Posterior vena cava (tissue), 2 donors: ENCODE measurements at regions not wholly inside any gene's neighbourhood (a gene's known extent, or its start where the extent isn't known, plus 50 kb on each side); places are given as distances from the start of the nearest gene placed in this dataset.
"Not testable (repeated sequence)": the region's sequence is repeated elsewhere in the genome, so short reads cannot be mapped to it uniquely, and the experiment has no call there.

Experiments used
- DNase-seq: peaks from one replicate; pipeline ENCODE4 v3.0.0-alpha.2; 2020; ENCODE audit warnings: low spot score
- intact Hi-C, 2 donors: fragments of 100-400 bp; cut with DNase I; formaldehyde crosslinking; loops; one replicate each; pipeline versions ENCODE4 v1.14.1 to v1.14.2; 2022 to 2023
- donor health status: DM: yes; HTN: yes; CAD: no.
- donor health status: DM: yes; HTN: yes; CAD: no.

DNA sequence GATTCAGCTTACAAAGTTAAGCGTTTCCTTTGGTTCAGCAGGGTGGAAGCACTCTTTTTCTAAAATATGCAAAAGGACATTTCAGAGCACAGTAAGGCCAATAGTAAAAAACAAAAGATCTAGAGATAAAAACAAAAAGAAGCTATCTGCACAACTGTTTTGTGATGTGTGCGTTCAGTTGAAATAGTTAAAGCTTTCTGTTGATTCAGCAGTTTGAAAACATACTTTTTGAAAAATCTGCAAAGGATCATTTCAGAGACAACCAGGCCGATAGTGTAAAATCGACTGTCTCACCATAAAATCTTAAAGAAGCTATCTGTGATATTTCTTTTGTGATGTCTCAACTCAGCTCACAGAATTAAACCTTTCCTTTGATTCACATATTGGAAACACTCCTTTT, 300.0 kb upstream of the ALG10B start:
- intact Hi-C loops = no loop called here
- DNase-seq = no peak

DNA sequence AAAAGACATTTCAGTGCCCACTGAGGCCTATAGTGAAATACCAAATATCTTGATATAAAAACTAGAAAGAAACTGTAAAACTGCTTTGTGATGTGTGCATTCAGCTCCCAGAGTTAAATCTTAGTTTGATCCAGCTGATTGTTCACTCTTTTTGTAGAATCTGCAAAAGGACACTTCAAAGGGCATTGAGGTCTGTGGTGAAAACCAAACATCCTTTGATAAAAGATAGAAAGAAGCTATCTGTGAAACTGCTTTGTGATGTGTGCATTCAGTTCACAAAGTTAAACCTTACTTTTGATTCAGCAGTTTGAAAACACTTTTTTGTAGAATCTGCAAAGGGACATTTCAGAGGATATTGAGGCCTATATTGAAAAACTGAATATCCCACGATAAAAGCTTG, 290.7 kb upstream of the ALG10B start:
- no peak for DNase-seq
- intact Hi-C loops = no loop called here

DNA sequence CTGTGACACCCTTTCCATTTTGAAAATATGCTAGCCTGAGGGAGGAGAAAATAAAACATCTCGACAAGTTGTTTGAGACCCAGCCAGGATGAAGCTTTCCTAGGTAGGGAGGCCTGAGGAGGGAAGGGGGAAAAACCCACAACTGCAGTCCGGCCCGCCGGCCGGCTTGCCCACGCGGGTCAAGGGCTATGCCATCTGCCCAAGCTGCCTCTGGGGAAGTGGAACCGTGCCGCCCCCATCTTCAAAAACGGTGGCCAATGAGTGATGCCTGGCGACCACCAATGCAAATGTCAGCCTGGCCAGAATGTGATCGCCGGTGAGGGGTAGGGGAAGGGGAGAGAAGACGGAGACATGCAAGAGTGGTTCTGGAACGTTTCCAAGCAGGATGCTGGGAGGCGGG, 263.5 kb upstream of the ALG10B start:
- intact Hi-C loops = no loop called here
- peak; percentile 66 for DNase-seq

DNA sequence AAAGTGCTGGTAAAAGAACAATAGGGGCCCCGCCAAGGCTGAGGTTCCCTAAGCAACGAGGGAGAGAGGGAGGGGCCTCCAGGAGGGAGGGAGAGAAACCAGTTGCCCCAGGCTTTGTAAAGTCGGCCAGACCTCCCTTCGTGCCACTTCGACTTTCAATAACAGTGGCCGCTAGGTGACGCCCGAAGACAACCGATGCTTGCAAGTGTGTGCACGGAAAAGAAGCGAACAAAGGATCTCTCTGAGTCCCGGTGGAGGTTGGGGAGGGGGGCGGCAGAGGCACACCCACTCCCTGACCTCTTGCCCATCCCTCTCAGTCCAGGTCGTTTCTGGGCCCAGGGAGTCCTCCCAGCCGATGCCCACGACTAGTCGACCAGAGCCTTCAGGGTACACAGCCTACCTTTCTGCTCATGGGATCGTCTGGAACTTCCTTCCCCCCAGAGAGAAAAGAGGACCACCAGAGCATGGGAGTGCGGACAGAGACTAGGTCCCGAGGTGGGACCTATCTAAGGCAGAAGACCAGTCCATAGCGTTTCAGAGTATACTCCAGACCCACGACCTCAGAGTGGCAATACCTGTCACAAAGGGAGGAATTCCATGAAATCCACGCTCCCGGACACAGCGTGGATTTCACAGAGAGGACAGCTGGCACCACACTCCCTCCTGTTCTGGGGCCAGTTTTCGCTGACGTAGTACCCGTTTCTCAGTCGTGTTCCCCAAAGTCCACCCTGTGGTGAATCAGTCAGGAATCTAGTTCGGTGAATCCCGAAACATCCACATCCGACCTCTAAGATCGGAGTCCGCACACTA, 262.7 kb upstream of the ALG10B start:
- intact Hi-C loops = no loop called here
- DNase-seq = no peak

DNA sequence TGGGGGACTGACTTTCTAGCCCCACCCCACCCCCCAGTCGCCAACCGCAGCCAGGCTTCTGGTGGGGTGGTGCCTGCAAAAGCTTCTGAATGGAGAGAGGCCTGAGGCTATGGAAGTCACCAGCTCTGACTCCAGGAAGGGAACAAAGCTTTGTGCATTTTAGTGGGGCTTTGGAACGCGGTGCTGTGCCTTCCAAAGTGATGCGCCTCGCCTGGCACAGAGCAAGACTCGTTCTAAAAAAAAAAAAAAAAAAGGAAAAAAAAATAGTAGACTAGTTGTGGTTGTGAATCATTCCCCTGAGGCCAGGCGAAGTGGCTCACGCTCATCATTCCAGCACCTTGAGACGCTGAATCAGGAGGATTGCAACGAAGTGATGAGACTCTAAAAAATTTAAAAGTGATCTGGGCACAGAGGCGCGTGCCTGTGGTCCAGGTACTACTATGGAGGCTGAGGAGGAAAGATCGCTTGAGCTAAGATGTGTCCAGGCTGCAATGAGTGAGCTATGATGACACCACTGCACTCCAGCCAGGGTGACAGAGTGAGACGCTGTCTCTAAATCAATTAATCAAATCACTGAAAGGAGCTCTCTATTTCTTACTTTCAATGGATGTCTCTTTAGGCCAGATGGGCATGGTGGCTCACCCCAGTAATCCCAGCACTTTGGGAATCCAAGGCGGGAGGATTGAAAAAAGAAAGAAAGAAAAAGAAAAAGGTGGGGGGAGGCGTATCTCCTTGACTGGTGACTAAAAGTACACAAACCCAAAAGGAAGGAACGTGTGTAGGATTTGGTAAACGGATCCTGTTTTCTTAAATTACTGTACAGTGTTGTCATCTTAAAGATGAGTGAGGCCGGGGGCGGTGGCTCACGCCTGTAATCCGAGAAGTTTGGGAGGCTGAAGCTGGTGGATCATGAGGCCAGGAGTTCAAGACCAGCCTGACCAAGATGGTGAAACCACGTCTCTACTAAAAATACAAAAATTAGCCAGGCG, 259.6 kb upstream of the ALG10B start:
- no peak for DNase-seq
- intact Hi-C loops = no loop called here

DNA sequence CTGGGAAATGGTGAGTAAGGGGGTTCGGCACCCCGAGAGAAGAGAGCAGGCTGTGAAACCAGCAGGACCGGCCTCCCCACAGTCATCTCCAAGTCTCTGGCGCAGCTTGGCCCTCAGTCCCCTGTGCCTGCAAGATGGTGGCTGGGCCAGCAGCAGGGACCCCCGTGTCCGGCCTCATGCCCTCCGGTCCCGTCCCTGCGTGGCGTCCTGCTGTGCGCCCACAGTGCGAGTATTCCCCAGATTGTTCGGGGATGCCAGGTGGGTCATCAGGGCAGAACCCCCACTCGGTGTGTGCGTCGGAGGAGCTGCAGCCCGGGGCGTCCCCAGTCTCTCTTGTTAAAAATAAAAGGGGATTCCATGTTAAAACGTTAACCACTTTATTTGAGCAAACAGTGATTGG, 216.9 kb upstream of the ALG10B start:
- intact Hi-C loops = no loop called here
- DNase-seq = no peak

DNA sequence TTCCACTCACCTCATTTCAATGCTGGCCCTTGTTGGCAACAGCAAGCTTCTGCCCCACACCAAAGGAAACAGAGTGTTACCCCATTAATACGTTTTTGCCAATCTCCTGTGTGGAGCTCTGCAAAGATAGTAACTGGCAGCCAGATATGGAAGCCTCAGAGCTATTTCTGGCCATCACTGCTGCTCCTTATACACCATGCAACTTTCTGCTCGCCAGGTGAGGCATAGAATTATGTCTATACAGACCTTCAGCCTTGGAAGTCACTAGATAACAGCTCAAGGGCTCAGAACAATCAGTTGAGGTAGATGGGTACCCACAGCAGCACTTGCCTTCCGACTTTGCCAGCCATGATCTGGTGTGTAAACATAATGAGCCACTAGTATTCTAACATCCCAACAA, 214.8 kb upstream of the ALG10B start:
- intact Hi-C loops = no loop called here
- no peak for DNase-seq

DNA sequence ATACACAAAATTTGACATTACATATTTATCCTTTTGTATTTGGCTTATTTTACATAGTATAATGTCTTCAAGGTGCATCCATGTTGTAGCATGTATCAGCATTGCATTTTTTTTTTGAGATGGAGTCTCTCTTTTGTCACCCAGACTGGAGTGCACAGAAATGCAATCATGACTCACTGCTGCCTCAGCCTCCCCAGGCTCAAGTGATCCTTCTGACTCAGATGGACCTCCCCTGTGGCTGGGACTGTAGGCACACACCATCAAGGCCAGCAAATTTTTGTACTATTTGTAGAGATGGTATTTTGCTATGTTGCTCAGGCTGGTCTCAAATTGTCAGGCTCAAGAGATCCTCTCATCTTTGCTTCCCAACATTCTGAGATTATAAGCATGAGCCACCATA, 214.4 kb upstream of the ALG10B start:
- DNase-seq = no peak
- intact Hi-C loops = no loop called here

DNA sequence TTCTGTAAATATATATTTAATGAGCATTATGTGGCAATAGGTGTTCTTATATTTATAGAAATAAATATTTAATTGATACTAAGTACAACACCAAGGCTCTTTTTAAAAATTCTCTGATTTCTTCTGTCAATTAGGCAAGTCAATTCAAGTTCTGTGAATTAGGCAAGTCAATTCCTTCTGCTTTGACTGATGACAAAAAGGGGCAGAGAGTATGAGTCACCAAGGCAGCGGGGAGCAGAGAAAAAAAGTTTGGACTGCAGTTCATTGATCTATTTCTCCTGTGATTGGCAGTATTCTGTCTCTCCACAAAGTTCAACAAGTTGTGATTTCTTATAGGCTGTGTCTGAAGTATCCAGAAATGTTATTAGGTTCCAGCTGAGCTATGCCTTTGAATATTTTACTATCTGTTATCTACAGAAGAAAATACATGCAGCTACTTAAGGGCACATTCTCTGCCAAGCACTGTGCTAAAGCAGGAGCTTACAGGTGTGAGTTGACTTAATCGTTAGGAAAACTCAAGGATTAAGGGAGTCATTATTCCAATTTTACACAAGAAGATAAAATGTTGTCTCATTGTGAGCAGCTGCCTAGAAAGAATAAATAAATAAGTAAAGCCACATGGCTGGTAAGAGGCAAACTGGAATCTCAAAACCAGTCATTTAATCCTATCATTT, 206.4 kb upstream of the ALG10B start:
- no peak for DNase-seq
- intact Hi-C loops = no loop called here

DNA sequence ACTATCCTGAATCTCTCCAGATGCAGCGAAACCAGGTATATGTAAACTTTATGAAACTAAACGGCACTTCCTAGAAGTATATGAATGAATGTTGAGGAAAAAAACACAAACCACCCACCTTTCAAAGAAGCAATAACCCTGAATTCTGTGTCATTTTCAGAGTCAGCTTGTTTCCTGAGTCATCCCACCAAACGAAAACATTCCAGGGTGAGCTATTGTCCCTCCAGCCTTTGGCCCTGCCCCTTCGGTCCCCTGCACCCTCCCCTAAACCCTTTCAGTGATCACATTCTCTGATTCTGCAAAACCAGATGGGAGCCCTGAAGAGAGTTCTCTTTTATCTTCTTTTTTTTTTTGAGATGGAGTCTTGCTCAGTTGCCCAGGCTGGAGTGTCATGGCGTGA, 202.6 kb upstream of the ALG10B start:
- DNase-seq = no peak
- intact Hi-C loops = no loop called here

DNA sequence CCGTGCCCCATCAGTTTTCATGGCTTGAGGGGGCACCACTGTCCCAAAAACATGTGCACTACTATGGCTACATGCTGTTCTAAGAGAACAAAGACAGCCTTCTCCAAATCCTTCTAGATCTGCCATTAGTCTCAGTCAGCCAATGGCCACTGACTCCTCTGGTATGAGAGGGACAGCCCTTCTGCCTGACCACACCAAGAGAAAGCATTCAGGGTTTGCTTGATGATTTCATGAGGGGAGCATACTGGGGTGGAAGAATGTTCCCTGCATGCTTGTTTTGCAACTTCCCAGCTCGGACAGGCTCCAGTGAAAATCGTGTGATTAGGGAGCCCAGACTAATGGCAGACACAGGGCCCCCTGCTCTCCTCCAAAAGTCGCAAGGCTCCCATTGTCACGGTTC, 199.6 kb upstream of the ALG10B start:
- no peak for DNase-seq
- intact Hi-C loops = no loop called here

DNA sequence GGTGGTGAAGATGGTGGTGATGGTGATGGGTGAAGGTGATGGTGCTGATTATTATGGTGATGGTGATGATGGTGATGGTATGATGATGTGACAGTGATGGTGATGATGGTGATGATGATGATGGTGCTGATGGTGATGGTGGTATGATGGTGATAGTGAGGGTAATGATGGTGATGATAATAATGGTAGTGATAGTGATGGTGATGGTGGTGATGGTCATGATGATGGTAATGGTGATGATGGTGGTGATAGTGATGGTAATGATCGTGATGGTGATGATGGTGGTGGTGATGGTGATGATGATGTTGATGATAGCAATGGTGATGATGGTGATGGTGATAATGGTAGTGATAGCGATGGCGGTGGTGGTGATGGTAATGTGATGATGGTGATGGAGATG, 197.9 kb upstream of the ALG10B start:
- DNase-seq = no peak
- intact Hi-C loops = no loop called here

DNA sequence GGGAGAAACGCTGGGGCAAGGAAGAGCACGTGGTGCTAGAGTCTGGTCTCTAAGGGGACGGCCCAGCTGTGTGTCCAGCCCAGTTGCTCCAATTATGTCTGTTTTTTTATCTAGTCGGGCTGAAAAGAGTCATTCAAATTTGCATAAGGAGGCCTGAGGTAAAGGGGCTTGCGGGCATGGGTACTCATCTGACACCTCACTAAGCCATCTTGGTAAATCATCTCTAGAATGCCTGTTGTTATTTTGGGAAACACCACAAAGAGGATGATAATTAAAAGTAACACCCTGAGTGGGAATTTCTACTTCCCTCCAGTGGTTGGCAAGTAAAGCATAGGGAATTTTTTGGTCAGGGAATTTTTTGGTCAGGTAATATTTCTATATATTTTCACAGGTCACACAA, 196.1 kb upstream of the ALG10B start:
- intact Hi-C loops = no loop called here
- DNase-seq = no peak

DNA sequence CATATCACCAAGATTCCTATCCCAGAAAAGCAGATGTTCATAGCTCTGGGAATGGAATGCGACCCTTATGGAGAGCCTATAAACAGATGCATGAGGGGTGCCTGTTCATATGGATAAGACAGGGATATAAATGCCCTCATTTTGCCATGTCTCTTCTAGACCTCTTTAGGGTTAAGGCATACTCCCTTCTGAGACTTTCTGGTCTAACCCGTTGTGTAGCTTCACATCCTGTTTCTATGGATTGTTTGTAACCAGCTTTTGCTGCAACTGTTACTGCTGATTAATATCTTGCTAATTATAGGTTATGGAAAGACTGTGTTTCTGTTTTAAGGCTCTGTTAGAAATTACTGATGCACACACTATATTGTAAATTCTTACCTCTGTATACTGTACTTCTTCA, 193.5 kb upstream of the ALG10B start:
- DNase-seq = not testable (repeated sequence)

DNA sequence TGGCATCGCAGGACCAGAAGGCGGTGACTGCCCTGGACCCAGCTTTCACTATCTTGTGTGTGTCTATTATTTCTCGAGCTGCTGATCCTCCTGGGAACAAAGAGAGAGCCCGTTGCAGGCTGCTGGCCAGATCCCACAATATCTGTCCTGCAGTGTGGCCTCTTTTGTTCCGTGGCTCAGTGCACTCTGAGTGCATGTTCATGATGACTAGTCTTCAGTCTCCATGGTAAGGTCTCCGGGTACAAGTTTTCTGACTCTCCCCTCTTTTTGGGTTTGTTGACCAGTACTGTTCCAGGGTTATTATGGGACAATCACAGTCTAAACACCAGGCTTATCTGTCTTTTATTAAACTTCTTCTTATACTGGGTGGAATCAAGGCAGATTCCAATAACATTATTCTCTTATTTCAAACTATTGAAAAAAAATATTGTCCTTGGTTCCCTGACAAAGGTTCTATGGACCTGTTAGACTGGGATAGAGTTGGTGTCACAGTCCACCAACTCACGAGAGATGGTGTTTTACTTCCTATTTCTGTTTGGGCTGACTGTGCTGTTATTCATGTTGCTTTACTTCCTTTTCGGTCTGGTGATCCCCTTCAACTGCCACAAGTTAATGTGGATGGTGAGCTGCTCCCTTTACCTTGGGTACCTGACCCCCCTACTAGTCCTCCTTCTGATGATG, 192.9 kb upstream of the ALG10B start:
- intact Hi-C loops = no loop called here
- DNase-seq = no peak

More for the DNA sequence above, 193.5 kb upstream of the ALG10B start:
- intact Hi-C loops = not testable (repeated sequence)

DNA sequence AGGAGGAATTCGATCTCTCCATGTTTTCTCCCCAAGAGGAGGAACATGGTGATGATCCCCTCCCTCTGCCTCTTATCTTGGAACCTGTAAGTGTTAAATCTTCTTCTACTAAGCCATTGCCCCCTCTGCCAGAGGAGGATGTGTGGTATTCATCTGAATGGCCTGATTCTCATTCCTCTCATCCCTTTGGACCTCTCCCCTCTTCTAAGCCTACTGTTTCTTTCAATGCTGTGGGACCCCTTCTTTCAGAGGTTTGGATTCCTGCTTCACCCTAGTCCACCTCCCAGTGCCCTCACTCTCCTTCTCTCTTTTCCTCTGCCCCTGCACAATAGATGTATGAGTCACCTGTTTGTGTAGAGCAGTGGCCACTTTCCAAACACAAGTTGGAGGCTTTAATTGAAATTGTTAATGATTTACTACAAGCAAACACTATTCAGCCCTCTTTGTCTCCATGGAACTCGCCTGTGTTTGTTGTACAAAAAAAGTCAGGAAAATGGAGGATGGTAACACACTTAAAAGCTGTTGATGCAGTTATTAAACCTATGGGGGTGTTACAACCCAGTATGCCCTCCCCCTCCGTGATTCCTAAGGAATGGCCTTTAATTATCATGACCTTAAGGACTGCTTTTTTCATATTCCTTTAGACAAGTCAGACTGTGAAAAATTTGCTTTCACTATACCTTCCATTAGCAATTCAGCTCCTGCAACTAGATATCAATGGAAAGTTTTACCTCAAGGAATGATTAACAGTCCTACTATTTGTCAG, 192.1 kb upstream of the ALG10B start:
- no peak for DNase-seq
- intact Hi-C loops = no loop called here

DNA sequence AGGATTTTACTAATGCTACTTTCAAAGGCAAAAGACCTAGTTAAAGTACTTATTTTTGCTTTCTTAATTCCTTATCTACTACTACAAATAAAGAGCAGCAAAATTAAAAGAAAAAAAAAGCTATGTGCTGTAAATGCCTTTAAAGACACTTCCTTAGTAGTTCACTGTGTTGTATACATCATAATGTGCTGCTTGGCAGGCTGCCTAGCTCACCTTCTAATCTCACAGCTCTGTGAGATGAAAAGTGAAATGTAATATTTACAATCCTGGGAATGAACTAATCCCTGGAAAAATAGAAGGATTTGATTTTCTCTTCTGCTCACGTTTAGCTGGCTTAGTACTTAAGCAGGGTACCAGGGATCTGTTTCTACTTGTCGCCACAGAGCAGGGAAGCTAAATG, 184.4 kb upstream of the ALG10B start:
- DNase-seq = no peak
- intact Hi-C loops = no loop called here

DNA sequence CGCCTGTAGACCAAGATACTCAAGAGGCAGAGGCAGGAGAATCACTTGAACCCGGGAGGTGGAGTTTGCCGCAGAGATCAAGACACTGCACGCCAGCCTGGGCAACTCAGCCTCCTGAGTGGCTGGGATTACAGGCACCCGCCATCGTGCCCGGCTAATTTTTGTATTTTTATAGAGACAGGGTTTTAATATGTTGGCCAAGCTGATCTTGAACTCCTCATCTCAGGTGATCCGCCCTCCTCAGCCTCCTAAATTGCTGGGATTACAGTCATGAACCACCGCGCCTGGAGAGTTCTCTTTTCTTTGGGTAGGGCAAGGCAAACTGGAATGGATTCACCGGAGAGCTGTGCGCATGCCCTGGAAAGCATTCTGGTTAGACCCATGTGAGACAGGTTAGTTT, 179.3 kb upstream of the ALG10B start:
- no peak for DNase-seq
- intact Hi-C loops = loop anchor here in 1 of 2 donors (5.0 kb wide), 1 partner anchor 175 kb away; no protein-coding TSS in a partner anchor

DNA sequence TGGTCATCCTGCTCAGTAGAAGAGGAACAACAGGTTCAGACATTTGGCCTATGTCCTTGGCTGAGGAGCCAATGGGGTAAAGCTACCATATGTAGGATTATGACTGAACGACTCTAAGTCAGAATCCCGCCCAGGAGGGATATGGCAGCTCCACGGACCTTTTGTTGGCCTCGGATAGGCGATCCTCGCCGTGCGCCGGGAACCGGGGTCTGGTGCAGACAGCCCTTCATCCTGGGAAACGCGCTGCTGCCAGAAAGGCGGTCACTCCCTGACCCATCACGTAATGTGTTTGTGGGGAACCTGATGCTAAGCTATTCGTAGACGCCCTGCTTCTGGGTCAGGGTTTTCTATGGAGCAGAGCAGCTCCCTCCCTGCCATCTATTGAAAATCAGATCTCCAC, 178.9 kb upstream of the ALG10B start:
- DNase-seq = no peak
- intact Hi-C loops = loop anchor here in 1 of 2 donors (5.0 kb wide), 1 partner anchor 175 kb away; no protein-coding TSS in a partner anchor
